KOPT-K1 (cell line): ENCODE measurements at regions not wholly inside any gene's neighbourhood (a gene's known extent, or its start where the extent isn't known, plus 50 kb on each side); places are given as distances from the start of the nearest gene placed in this dataset.

Source experiments
- H3K27ac ChIP-seq: fragments of 200-600 bp; sonication (generic); 2 replicates; pipeline ENCODE4 v1.5.1; 2016; ENCODE audit warnings: antibody characterized with exemption, mild to moderate bottlenecking, low read depth, low read length; ENCODE audit not compliant: poor library complexity, severe bottlenecking
- H3K36me3 ChIP-seq: fragments of 200-600 bp; sonication (generic); 2 replicates; pipeline ENCODE4 v1.5.1; 2017; ENCODE audit warnings: antibody characterized with exemption, mild to moderate bottlenecking, low read length, moderate library complexity; ENCODE audit not compliant: insufficient read depth
- H3K9me3 ChIP-seq: fragments of 200-600 bp; sonication (generic); 2 replicates; pipeline ENCODE4 v1.5.1; 2017; ENCODE audit warnings: antibody characterized with exemption, low read length, mild to moderate bottlenecking; ENCODE audit not compliant: insufficient read depth, poor library complexity, severe bottlenecking

DNA sequence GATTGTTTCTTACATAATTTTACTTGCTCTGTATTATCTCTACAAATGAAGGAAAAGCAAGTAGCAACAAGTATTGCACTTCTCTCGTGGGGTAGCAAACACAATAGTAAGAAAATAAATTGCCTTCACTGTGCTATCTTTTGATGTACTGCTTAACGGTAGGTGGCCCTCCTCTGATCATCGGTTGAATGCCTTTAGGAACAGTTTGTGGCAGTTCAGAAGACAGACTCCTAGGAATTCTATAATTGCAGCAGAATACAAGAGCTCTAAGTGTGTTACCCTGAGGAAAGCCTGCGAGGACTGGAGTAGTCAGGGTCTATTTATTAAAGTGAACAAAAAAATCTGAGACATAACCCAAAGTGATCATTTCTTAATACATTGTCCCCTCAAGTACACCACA lies 1135.9 kb downstream of the KCNT2 start:
- Histone ChIP-seq H3K27ac (no peak overlapping the region), H3K9me3 (peaks cover 12% of the 10 kb centered on the region), H3K36me3 (no peaks in the 10 kb centered on the region)

DNA sequence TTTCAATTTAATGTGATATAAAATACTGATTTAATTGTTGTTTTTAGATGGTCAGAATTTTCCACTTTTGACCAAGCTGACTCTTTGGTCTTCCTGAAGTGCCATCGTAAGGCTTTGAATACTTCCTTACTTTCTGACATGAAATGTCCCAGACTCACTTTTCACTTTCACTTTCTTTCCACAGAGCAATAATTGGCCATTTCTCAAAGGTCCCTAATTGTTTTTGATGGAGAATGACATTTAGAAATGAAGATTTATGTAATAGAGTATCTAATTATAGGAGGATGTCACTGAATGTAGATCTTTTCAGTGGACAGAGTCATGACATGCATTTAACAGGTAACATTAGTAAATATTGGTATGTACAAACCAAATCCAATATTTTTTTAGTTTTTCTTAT lies 1141.6 kb downstream of the KCNT2 start:
- H3K9me3 ChIP-seq: peaks cover 4% of the 10 kb centered on the region
- no peak overlapping the region for H3K27ac ChIP-seq
- no peaks in the 10 kb centered on the region for H3K36me3 ChIP-seq

DNA sequence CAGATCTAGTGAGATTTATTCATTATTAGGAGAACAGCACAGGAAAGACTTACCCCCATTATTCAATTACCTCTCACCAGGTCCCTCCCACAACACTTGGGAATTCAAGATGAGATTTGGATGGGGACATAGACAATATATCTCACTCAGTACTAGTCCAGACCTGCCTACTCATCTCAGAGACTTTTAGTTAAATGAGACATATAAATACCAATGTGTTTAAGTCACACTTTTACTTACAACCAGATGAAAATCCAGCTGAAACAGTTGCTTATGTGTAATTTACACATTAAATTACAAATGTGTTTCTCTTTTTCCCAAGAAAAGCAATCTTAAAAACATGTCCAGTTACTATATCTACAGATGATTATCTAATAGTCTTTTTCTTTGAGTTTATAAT lies 1145.6 kb downstream of the KCNT2 start:
- Histone ChIP-seq H3K9me3 (peaks cover 4% of the 10 kb centered on the region), H3K36me3 (no peaks in the 10 kb centered on the region), H3K27ac (no peak overlapping the region)

DNA sequence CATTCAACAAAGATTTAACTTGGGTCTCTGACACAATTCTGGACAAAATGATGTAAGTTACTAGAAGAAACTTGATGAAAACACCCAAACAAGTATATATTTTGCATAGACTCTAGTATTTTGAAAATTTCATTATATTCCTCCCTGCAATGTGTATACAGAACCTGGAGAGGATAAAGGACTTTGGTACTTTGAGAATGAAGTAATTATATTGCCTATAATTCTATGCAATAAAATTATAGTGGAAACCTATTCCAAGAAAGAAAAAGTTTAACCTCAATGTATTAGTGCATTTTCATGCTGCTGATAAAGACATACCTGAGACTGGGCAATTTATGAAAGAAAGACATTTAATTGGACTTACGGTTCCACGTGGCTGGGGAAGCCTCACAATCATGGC lies 1146.1 kb downstream of the KCNT2 start:
- Histone ChIP-seq H3K27ac (no peak overlapping the region), H3K36me3 (no peaks in the 10 kb centered on the region), H3K9me3 (peaks cover 4% of the 10 kb centered on the region)

DNA sequence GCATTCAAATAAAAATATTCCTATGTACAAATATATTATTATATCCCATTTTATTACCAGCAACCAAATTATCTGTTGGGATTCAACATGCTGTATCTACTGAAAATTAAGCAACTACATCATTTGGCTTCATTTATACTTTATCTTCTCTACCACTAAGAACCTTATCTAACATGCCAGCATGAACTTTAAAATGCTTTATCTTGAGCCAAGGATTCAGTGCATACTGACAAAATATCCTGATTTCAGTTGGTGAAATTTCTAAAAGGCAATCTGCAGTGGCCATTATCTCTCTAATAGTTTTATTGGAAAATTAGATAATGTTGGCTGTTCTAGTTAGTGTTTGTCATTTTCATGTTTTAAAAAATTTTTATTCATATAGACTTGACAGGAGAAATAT lies 1149.9 kb downstream of the KCNT2 start:
- Histone ChIP-seq H3K27ac (no peak overlapping the region), H3K36me3 (no peaks in the 10 kb centered on the region), H3K9me3 (peaks cover 4% of the 10 kb centered on the region)

DNA sequence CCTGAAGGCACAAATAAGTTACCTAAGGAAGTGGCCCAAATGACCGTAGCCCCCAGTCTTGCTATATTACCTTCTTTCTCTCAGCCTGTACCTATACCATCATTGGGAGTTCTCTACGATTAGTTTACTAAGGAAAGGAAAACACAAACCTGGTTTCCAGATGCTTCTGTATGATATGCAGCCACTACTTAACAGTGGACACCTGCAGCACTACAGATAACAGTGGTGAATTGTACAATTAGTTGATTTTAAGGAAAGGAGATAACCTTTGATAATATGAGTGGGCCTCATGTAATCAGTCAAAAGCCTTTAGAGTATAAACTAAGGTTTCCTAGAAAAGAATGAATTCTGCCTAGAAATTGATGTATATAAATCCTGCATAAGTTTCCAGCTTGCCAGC lies 1157.4 kb downstream of the KCNT2 start:
- Histone ChIP-seq H3K9me3 (peaks cover 4% of the 10 kb centered on the region), H3K27ac (no peak overlapping the region), H3K36me3 (no peaks in the 10 kb centered on the region)

DNA sequence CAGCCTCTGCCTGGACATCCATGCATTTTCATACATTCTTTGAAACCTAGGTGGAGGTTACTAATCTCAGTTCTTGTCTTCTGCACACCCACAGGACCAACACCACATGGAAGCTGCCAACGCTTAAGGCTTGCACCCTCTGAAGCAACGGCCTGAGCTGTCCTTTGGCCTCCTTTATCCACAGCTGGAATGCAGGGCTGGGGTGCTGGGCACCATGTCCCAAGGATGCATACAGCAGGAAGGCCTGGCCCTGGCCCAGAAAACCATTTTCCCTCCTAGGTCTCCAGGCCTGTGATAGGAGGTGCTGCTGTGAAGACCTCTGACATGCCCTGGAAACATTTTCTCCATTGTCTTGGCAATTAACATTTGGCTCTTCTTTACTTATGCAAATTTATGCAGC lies 1168.6 kb downstream of the KCNT2 start:
- Histone ChIP-seq H3K36me3 (no peaks in the 10 kb centered on the region), H3K9me3 (no peaks in the 10 kb centered on the region), H3K27ac (no peak overlapping the region)

DNA sequence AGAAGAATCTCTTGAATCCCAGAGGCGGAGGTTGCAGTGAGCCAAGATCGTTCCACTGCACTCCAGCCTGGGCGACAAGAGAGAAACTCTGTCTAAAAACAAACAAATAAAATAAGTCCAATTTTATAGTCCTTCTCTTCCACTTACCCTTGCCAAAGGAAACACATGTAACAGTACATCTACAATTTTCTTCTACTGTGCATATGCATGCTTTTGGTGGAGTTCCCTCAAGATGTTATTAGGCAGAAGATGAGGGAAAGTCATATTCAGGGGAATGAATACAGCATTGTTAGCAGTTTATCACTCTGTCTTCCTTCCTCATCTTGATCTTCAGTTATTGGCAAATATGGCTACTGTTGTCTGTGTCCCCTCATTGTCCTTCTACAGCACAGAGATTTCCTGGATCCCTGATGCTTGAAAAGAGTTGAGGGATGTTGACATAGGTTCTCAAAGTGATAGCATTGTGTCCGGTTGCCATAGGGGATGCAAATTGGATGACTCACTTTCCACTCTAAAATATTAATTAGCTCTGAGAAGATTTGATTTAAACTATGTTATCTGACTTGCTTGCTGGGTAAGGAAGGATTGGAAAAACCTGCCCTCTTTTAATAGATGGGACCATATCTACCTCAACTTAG lies 1173.6 kb downstream of the KCNT2 start:
- Histone ChIP-seq H3K36me3 (no peaks in the 10 kb centered on the region), H3K9me3 (no peaks in the 10 kb centered on the region), H3K27ac (no peak overlapping the region)

DNA sequence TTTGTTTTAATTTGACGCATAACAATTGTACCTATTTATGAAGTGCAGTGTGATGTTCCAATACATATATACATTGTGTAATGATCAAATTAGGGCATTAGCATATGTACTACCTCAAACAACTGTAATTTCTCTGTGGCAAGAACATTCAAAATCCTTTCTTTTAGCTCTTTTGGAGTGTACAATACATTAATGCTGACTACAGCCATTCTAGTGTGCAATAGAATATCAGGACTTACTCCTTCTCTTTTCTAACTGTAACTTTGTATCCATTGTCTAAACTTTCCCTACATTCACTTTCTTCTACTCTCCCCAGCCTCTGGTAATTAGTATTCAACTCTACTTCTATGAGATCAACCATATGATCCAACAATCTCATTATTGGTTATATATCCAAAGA lies 1177.4 kb downstream of the KCNT2 start:
- H3K9me3 ChIP-seq: no peaks in the 10 kb centered on the region
- H3K36me3 ChIP-seq: no peaks in the 10 kb centered on the region

DNA sequence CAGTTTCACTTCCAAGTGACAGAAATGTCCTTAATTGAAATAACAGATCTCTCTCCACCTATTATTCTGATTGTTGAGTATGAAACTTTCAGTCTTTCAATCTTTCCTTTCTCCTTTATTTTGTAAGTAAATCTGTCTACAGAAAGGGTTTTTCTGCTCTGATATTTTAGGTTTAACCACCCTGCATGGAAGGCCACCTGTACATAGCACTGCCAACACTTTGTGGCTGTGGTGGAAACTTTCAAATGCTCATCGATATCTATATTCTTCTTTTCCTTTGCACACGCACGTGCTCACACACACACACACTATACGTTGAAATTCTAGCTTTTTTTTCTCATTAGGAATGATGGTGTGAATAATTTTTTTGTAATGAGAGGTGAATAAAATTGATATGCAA lies 1179.3 kb downstream of the KCNT2 start:
- Histone ChIP-seq H3K36me3 (no peaks in the 10 kb centered on the region), H3K9me3 (no peaks in the 10 kb centered on the region), H3K27ac (no peak overlapping the region)

More for the DNA sequence above, 1177.4 kb downstream of the KCNT2 start:
- H3K27ac ChIP-seq: no peak overlapping the region

DNA sequence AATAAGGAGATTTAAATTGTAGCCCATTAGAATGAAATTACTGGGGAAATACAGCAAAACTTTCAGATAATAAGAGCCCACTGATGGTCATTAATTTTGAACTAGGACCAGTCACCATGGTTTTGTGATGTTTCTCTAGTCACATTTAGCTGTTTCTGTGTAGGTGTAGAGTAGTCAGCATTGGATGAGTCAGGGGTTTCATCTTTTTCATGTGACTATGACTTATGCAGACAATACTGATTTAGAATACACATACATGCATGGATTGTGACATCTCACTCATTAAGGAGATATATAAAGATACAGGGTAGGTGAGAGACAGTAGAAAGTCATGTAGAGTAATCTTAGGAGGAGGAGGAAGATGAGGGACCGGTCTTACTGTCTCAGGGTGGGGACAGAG lies 1192.7 kb downstream of the KCNT2 start:
- H3K9me3 ChIP-seq: no peaks in the 10 kb centered on the region
- H3K36me3 ChIP-seq: no peaks in the 10 kb centered on the region
- no peak overlapping the region for H3K27ac ChIP-seq

DNA sequence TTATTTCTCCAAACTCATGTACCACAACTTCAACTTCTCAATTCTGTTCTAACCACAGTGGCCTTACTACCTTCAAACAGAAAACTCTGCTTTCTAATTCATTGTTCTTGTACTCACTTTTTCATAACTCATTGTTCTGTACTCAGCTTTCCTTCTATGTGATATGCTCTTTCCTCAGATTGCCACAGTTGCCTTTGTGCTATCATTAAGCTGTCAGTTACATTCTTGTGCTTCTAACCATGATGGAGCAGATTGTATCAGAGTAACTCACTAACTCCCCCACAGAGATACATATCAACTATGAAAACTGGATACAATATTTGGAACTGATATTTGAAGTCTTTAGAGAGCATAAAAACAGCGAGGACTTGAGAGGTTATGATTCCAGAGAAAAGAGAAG lies 1213.7 kb downstream of the KCNT2 start:
- no peak overlapping the region for H3K27ac ChIP-seq
- no peaks in the 10 kb centered on the region for H3K9me3 ChIP-seq
- H3K36me3 ChIP-seq: no peaks in the 10 kb centered on the region

DNA sequence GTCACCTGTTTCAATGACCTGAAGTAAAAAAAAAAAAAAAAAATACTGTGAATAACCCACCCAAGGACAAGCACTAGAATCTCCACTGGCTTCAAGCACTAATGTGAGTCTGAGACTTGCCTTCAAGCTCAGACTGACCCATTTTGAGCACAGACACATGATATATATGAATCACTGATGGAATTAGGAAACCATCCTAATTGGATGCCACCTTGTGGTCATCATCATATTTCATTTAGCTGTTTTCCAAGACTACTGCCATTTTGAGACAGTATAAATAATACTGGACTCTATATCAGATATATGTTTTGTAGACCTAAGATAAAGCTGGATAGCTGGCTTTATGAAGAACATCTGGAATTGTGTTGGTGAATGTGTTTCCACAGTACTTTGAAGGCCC lies 1232.0 kb downstream of the KCNT2 start:
- Histone ChIP-seq H3K27ac (no peak overlapping the region), H3K36me3 (no peaks in the 10 kb centered on the region), H3K9me3 (peaks cover 11% of the 10 kb centered on the region)

DNA sequence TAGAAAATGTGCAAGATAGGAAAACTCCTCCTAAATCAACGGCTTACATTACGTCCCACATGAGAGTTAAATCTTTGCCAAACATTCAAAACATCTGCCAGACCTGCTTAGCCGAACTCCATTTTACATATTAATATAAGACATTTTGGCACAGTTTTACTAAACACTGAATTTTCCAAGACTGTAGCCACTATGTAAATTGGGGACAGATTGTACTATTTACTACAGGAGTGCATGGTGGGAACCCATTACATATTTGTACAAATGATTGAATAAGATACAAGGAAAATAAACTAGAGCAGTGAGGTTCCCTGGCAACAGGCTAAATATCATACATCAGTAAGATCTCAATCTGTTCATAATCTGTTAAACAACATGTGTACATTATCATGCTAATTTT lies 1234.4 kb downstream of the KCNT2 start:
- Histone ChIP-seq H3K36me3 (no peaks in the 10 kb centered on the region), H3K9me3 (peaks cover 11% of the 10 kb centered on the region), H3K27ac (no peak overlapping the region)

DNA sequence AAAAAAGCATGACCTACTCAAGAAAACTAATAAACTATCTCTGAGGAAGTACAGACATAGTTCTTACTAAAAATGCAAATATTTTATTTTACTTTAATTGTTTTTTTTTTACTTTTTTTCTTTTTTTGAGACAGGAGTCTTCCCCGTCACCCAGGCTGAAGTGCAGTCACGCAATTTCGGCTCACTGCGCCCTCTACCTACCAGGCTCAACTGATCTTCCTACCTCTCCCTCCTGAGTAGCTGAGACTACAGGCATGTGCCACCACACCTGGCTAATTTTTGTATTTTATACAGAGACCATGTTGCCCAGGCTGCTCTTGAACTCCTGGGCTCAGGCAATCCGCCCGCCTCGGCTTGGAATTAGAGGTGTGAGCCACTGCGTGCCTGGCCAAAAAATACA lies 1263.1 kb downstream of the KCNT2 start:
- Histone ChIP-seq H3K36me3 (no peaks in the 10 kb centered on the region), H3K9me3 (peaks cover 2% of the 10 kb centered on the region), H3K27ac (no peak overlapping the region)

DNA sequence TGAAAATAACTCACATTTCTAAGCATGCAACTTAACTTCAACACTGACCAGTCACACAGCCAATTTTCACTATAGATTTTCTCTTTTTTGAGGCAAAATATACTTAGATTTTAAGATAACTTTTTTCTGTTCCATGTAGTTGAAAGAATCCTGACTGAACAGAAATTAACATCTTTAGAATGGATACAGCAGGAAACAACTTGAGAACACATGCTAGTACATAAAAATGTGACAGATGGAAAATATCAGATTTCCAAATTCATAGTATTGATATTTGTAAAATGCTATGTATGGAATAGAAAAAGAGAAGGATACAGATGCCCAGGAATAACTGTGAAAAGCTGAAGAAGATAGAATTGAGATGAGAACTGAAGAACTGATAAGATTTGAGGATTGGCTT lies 1270.6 kb downstream of the KCNT2 start:
- no peaks in the 10 kb centered on the region for H3K36me3 ChIP-seq
- H3K9me3 ChIP-seq: no peaks in the 10 kb centered on the region
- H3K27ac ChIP-seq: no peak overlapping the region
